ENCODE measurements at regions not wholly inside any gene's neighbourhood (a gene's known extent, or its start where the extent isn't known, plus 50 kb on each side); places are given as distances from the start of the nearest gene placed in this dataset.

DNA sequence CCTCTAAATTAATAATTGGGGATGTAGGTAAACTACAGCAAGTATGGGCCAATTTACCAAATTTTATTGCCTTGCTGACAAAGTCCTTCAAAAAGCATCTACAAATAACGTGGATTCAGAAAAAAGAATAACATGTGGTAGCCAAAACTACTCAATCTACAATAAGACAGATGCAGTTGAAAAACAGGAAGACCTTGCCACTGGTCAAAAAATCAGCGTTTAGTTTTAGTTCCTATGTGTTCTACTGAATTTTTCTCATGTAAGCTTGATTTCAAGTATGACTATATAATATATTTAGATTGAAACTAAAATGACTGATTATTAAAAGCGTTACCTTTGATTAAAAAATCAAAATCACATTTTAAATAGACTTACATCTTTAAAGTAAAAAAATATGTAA, 1317.6 kb downstream of the PCDH9 start:
- Mint-ChIP-seq H3K27me3 (ENCODE audit: unreplicated experiment) (no peaks in the 10 kb centered on the region), H3K36me3 (ENCODE audit: unreplicated experiment) (peaks cover 9% of the 10 kb centered on the region), H3K4me3 (ENCODE audit: unreplicated experiment) (no peak overlapping the region), H3K9me3 (ENCODE audit: unreplicated experiment) (peaks cover 14% of the 10 kb centered on the region), H3K4me1 (ENCODE audit: unreplicated experiment) (peaks cover 56% of the 10 kb centered on the region), H3K27ac (ENCODE audit: unreplicated experiment) (peak overlapping the region; percentile 78)
- no peak for DNase-seq (ENCODE audit: extremely low spot score, unreplicated experiment)
- TF ChIP-seq CTCF (IDR thresholded peaks at IDR 0.05) = no peak

DNA sequence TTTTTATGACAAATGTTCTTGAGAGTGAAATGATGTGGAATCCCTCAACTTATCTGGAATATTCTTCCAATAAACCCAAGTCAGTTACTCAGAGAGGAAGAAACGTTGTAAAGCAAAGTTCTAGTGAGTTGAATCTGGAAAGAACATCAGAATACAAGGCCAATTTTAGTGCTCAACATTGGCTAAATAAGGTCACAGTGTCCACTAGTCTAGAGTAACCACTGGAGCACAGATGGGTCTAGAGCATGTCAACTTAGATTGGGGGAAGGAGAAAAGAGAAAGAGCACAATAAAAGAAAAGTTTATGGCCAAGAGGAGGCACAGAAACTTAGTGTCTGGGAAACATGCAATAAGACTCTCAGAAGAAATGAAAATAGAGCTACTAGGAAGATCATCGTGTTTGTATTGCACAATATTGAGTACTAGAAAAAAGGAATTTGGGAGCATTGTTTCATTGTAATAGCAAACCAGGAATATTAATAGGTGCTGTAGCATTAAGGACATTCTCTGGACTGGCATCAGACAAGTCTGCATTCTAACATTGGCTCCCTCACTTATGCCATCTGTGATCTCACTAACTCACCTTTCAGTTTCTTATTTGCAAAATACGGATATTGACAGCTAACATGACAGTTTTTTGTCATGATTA, 1318.5 kb downstream of the PCDH9 start:
- Mint-ChIP-seq H3K9me3 (ENCODE audit: unreplicated experiment) (peaks cover 14% of the 10 kb centered on the region), H3K27ac (ENCODE audit: unreplicated experiment) (peak overlapping the region; percentile 78), H3K4me1 (ENCODE audit: unreplicated experiment) (peaks cover 50% of the 10 kb centered on the region), H3K36me3 (ENCODE audit: unreplicated experiment) (peaks cover 15% of the 10 kb centered on the region), H3K4me3 (ENCODE audit: unreplicated experiment) (no peak overlapping the region), H3K27me3 (ENCODE audit: unreplicated experiment) (no peaks in the 10 kb centered on the region)
- DNase-seq (ENCODE audit: extremely low spot score, unreplicated experiment) = no peak
- TF ChIP-seq CTCF (IDR thresholded peaks at IDR 0.05) = no peak

DNA sequence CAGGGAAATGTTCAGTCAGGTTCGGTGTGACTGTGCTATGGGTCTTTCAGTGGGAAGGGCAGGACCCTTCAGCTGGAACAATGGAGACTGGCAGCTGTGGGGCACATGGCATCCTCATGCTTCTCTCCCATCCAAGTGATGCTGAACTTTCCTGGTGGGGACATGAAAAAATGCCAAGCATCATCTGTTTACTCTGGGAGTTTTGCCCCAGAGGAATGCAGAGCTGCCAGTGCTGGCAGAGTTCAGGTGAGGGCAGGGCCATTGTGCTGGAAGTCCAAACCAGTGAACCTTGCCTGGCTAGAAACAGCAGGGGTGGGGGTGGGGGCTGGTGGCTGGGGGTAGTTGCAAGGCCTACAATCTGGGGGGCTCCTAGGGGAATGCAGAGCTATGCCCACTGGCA, 1320.6 kb downstream of the PCDH9 start:
- Mint-ChIP-seq H3K4me1 (ENCODE audit: unreplicated experiment) (peaks cover 38% of the 10 kb centered on the region), H3K9me3 (ENCODE audit: unreplicated experiment) (peaks cover 24% of the 10 kb centered on the region), H3K4me3 (ENCODE audit: unreplicated experiment) (no peak overlapping the region), H3K36me3 (ENCODE audit: unreplicated experiment) (peaks cover 15% of the 10 kb centered on the region), H3K27ac (ENCODE audit: unreplicated experiment) (no peak overlapping the region), H3K27me3 (ENCODE audit: unreplicated experiment) (no peaks in the 10 kb centered on the region)
- TF ChIP-seq CTCF (IDR thresholded peaks at IDR 0.05) = no peak
- no peak for DNase-seq (ENCODE audit: extremely low spot score, unreplicated experiment)

GRCh38 chr13:65907666-65908525, 1322.2 kb downstream of the PCDH9 start:
- Mint-ChIP-seq H3K9me3 (ENCODE audit: unreplicated experiment) (peaks cover 24% of the 10 kb centered on the region), H3K36me3 (ENCODE audit: unreplicated experiment) (peaks cover 15% of the 10 kb centered on the region), H3K27ac (ENCODE audit: unreplicated experiment) (no peak overlapping the region), H3K4me3 (ENCODE audit: unreplicated experiment) (no peak overlapping the region), H3K27me3 (ENCODE audit: unreplicated experiment) (no peaks in the 10 kb centered on the region), H3K4me1 (ENCODE audit: unreplicated experiment) (peaks cover 25% of the 10 kb centered on the region)
- DNase-seq (ENCODE audit: extremely low spot score, unreplicated experiment) = no peak
- no peak for TF ChIP-seq CTCF (IDR thresholded peaks at IDR 0.05)

GRCh38 chr13:65901723-65902122, 1328.4 kb downstream of the PCDH9 start:
- Mint-ChIP-seq H3K27ac (ENCODE audit: unreplicated experiment) (no peak overlapping the region), H3K36me3 (ENCODE audit: unreplicated experiment) (peaks cover 3% of the 10 kb centered on the region), H3K4me1 (ENCODE audit: unreplicated experiment) (peaks cover 4% of the 10 kb centered on the region), H3K9me3 (ENCODE audit: unreplicated experiment) (peaks cover 35% of the 10 kb centered on the region), H3K27me3 (ENCODE audit: unreplicated experiment) (no peaks in the 10 kb centered on the region), H3K4me3 (ENCODE audit: unreplicated experiment) (no peak overlapping the region)
- DNase-seq (ENCODE audit: extremely low spot score, unreplicated experiment) = no peak
- no peak for TF ChIP-seq CTCF (IDR thresholded peaks at IDR 0.05)
